DMS 273 (cell line): ENCODE measurements at regions not wholly inside any gene's neighbourhood (a gene's known extent, or its start where the extent isn't known, plus 50 kb on each side); places are given as distances from the start of the nearest gene placed in this dataset.
"Not testable (repeated sequence)": the region's sequence is repeated elsewhere in the genome, so short reads cannot be mapped to it uniquely, and the experiment has no call there.

Experiments
- DNase-seq: peaks from one replicate; lab custom pipeline; 2025; ENCODE audit not compliant: unreplicated experiment; lab: John Stamatoyannopoulos, UW

DNA sequence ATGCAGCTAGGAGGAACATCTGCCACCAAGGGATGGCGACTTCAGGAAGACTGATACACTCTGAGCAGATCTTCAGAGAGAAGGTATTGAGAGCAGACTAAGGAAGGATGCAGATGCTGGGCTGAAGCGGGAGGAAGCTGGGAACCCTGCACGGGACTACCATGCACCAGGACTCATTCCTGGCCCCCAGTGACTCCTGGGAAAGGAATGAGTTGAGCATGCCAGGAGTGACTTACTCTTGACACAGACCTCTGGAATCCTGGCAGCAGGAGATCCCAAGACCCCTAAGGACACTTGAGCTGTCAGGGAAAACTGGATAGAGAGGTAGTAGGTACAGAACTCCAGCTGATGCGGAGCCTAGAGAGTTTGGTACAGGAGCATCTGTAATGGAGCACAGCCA, 336.1 kb downstream of the RPS29 start:
- no peak for DNase-seq

DNA sequence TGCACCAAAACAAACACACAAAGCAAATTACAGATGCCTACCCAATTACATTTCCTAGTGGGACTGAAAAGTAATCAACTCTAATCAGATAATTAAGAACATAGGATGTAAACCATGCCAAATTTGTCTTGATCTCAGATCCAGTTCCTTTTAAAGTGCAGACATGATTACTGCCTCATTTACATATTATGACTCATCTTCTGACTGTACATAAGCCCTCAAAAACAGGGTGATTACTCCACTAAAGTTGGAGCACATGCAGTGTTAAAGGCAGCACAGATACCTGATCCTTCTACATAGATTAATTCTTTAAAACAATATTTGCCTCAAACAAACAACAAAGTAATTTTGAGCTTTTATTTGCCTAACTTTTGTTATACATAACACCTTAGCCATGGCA, 337.2 kb downstream of the RPS29 start:
- peak; percentile 28 for DNase-seq

DNA sequence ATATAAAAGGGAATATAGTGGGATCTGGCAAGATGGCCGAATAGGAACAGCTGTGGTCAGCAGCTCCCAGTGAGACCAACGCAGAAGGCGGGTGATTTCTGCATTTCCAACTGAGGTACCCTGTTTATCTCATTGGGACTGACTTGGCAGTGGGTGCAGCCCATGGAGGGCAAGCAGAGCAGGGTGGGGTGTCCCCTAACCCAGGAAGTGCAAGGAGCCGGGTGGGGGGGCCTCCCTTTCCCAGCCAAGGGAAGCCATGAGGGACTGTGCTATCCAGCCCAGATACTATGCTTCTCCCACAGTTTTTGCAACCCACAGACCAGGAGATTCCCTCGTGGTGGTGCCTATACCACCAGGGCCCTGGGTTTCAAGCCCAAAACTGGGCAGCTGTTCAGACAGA, 342.4 kb downstream of the RPS29 start:
- DNase-seq: not testable (repeated sequence)

DNA sequence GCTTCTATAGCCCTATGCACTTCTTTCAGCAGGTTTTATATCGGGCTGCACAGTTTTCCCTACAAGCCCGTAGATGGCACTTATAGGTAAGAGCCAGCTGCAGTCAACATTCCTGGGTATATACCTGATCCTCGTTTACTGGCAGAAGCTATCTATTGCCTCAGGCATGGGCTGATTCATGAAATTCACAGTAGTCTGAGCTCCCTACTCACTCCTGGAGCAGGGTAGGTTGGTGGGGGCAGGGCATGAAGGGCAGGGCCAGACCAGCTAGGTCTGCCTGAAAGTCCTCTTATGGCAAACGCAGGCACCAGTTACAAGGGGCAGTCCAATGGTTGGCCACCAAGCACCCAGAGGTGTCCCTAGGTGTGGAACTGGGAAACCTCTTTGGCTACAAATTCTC, 345.8 kb downstream of the RPS29 start:
- no peak for DNase-seq

DNA sequence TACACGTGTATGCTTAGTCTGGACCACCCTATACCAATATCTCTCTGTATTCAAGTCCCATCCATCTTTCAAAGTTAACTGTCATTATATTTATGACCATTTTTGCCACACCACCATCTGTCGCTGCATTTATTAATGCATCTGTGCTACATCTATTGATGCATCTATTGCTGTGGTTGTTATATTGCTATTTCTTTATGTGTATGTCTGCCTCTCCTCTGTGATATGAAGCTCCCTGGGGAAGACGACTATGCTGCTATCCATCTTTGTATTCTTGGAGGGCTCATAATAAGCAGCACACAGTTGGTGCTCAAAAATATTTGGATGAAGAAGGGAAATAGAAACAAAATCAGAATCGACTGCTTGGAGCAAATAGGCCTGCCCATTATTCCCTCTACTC, 357.6 kb downstream of the RPS29 start:
- no peak for DNase-seq

DNA sequence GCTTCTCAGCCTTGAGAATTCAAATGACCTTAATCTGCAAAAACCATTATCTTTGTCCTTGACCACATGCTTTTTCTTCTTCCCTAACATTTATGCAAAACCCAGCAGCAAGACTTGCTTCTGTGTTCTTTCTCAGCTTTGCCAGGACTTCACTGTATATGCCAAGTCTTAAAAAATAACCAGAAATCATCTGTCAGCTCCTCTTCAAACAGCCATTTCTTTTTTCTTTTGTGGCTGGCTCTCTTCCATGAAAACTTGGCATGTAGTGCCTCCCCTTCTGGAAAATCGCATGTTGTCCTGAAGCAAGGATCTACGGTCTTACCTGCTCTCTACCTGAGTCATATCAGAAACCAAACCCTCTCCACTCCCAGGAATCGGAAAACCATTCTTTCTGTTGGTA, 364.9 kb downstream of the RPS29 start:
- no peak for DNase-seq

DNA sequence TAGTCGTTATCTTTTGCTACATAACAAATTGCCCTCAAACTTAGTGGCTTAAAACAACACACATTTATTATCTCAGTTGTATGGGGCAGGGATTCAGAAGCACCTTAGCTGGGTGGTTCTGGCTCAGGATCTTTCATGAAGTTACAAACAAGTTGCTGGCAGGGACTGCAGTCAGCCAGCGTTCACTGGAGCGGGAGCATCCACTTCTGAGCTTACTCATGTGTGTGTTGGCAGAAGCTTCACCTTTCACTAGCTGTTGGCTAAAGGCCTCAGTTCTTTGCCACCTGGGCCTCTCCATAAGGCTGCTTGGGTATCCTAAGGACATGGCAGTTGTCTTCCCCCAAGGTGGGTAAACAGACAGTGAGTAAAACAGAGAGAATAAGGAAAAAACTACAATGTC, 365.7 kb downstream of the RPS29 start:
- peak; percentile 58 for DNase-seq

DNA sequence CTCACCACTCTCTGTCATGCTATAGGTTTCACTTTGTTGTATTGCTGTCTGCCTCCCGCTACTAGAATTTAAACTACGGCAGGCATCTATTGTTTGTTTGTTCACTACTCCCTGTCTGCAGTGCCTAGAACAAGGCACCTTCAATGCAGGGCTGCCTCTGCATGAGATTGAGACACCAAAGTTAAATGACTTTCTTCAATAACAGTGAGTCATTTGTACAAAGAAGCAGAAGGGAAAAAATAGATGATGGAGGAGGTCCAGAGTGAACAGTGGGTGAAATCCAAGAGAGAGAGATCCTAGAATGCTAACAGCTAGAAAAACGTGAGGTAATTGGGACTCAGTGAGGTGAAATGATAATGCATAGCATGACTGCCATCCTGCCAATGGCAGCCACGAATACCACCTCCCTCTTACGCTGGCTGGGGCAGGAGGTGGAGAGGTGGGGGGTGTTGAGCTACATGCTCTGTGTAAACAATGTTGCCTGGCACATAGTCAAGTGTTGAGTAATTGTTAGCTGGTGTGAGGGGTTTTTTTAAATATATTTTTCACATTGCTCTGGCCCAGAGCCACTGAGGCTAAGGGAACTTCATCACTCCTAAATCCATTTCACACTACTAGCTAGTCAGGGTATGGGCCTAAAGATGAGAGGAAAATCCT, 367.6 kb downstream of the RPS29 start:
- peak; percentile 38 for DNase-seq

DNA sequence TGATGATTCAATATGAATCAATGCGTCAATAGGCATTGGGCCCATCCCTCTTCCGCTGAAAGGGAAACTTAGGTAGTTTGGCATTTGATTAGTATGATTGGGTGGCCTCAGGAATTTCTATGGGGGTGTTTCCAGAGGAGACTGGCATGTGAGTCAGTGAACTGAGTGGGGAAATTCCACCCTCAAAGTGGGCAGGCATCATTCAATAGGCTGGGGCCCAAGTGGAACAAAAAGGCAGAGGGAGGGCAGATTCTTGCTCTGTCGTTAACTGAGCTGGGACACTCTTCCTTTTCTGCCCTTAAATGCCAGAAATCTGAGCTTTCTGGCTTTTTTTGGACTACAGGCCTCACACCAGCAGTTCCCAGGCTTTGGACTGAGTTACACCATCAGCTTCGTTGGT, 373.5 kb downstream of the RPS29 start:
- no peak for DNase-seq

DNA sequence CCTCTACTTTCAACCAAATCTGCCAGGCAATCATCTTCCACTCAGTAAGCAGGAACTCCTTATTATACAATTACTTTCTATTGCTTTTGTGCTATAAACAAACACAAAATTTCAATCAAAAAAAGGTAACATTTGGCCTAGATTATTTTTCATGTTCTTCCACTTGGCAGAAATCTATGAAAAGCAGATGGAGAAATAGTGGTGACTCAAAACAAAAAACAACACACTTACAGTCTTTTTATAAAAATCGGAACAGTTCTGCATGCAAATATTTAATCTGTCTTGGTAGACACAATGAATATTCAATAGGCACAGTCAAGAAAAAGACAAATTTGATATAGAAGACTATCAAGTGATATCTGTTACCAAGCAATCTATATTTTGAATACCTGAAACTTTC, 376.8 kb downstream of the RPS29 start:
- no peak for DNase-seq

DNA sequence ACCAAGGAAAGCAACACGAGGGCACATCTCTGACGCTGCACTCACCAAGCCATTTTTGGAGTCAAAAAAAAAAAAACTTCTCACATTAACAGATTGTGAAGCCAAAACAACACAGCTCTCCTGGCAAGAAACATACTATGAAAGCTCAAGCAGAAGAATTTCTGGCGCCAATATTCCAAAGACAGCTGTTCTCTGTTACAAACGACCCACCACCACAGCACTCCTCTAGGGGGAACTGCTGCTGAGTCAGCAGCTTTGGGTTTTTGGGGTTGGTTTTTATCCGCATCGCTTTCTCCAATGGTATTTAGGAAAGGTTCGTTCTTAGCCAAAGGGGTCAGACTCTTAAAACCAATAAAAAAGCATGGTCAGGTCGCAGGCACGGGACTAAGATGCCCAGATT, 379.4 kb downstream of the RPS29 start:
- peak; percentile 85 for DNase-seq

DNA sequence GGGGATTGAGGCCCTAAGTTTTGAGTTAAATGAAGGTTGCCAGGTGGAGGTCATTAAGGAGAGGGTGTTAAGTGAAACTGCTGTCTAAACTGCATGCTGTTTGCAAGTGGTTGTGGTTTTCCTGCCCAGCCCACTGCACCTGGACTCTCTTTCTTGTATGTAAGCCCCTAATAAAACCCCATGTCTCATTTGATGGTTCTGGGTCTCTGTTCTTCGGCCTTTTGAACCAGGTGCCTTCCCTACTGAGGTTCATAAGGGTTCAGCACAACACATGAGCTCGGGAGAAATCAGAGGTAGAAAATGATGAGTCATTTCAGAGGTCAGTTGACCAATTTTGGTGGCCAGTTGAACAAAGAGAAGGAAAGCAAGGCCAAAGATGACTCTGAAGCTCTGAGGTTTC, 382.5 kb downstream of the RPS29 start:
- DNase-seq: no peak

DNA sequence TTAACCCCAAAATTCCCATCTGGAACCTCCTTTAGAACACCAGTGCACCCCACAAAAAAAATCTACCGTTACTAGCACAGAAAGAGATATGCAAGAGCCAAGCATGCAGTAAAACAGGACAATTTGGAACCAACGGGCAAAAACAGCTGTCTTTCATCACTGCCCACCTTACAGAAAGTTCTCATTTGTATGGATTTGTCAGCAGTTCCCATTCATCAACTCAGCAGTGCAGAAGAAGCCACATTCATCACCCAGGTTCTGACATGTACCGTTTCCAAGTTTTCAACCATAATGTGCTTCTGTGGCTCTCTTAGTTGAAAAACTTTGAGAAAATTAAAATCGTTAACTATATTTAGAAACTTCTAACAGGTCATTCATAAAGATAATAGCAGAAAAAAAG, 387.0 kb downstream of the RPS29 start:
- DNase-seq: no peak

DNA sequence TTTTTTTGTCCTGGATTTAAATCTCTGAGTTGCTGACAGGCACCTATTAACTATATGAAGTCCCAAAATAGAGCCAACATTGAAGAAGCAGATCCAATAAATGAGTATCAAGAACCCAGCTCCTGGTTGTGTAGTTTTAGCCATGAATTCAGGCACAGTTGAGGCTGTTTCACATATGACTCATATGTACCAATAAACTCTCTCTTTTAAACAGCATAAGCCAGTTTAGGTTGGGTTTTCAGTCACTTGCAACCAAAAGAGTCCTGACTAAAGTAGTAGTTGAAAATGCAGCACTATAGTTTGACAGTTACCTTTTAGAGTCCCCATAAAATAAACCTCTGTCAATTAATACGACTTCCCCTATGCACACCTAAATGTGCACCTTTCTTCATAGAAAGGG, 389.9 kb downstream of the RPS29 start:
- DNase-seq: no peak

DNA sequence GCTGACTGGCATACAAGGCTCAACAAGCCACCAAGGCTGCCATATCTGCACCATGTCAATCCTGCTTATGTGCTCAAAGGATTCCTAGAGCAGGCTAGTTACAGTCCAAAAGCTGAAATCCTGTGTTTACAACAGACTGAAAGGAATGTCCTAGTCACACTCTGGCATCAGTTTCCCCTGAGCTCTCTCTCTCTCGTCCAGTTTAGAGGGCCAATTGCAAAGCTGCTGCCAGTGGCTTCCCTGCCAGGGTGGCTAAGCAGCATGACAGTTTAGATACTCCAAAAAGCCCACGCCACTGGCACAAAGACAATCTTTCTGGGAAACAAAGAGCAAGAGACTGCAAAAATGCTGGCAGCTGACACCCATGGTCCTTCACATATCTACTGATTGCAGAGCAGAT, 392.1 kb downstream of the RPS29 start:
- peak; percentile 11 for DNase-seq

DNA sequence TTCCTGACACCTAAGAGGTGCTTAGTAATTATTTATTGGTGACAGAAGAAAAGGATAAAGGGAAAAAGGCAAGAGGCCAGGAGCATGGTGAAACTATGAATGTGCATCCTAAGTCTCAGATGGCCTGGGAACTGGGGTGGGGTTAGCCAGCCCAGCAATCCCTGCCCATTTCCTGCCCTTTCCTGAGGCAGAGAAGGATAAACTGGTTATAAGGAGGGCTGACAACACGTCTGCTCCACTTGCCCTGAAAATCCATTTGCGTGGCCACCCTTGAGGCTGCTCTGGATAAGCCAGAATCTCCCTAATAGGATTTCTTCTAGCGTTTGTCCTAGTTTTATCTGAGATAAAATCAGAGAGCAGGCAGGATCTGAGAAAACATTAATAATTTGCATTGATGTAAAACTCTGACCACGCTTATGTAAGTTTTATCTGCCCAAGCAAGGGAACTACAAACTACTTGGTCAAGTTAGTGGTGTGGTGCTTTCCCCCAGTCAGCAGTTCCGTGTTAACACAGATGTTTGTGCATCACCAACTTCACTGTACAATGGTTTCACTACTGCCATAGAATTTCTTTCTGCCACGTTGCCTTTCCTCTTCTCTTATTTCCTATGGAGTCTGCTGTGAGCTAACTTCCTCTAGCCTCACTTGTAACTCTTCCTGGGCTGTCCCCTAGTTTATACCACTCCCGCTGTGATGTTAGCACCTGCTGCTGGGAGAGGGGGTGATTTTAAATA, 392.7 kb downstream of the RPS29 start:
- DNase-seq: no peak

DNA sequence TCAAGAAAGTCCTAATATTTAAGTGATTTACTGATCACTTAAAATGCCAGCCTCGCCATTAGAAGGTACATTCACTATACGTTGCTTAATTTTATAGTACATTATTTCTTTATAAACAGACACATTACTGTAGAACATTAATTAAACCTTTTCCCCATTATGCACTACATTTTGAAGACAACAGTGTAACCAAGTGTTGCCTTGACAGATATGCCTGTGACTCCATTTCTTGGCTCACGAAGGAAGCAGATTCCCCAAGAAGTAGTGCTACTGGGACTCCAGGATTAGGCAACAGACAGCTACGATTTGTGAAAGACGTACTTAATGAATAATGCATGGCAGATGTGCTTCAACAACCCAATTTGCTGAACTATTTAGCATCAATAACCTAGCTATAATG, 394.8 kb downstream of the RPS29 start:
- no peak for DNase-seq

DNA sequence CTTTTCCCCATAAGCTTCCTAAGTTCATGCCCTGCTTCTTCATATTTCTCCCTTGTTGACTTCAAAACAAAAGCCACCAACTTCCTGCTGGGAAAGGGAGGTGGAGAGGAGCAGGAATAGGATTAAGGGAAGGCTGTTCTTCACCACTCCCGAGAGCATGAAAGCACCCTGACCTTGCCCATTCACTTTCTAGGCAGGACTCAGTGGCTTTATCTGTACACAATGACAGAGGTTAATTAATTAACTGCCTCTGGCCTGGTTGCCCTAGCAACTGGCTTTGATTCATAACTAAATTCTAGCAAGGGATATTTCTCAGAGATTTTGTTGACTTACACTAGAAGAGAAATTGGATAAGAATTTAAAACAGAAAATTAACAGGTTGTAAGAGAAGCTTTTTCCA, 396.8 kb downstream of the RPS29 start:
- DNase-seq: no peak

DNA sequence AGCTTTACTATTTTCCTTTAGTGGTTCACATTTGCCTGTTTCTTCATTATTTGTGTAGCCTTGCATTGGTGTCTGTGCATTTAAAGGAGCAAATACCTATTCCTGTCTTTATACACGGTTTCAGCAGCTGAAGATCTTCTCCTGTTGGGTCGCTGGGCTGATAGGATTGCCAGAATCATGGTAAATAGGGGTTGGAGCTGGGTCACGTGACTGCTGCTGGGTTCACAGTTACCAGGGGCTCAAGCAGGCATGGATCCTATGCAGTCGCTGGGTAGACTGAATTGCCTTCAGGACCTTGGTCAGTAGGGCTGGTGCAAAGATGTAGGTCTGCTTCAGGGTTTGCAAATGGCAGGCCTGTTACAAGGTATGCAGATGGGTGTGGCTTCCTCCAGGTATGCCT, 398.4 kb downstream of the RPS29 start:
- DNase-seq: no peak

DNA sequence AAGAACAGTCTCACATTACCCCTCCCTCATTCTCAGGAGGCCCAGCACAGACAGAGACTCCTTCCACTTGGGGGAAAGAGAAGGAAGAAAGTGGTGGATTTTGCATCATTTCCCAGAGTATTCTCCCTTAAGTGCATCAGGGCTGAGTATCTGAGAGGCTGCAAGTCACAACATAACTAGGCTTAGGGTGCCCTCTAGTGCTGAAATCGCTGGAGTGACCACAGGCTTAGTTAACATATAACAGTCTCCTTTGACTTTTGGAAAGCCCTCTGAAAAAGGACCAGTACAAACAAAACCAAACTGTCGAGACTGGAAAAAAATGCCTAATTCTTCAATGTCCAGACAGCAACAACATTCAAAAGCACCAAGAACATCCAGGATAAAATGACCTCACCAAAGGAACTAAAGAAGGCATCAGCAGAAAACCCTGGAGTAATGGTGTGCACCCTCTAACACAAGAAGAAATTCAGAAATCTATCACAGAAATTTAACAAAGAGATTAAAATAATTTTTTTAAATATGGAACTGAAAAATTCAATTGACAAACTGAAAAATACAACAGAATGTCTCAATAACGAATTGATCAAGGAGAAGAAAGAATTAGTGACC, 412.3 kb downstream of the RPS29 start:
- peak; percentile 85 for DNase-seq

DNA sequence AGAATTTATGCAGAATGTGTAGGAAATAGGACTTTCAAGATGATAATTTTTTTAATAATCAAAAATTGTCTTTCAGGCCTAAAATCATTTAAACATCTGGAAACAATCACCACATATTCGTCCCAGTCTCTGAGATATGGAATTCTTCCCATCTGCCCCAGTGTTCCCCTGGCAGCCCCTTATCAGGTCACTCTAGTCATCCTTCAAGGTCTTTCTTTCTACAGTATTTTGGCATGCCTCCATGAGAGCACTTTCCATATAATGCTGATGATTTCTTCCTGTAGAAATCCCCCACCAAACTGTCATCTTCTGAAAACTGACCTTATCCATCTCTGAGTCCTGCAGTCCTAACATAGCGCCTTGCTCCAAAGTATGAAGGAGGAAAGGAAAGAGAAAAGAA, 422.1 kb downstream of the RPS29 start:
- DNase-seq: no peak

DNA sequence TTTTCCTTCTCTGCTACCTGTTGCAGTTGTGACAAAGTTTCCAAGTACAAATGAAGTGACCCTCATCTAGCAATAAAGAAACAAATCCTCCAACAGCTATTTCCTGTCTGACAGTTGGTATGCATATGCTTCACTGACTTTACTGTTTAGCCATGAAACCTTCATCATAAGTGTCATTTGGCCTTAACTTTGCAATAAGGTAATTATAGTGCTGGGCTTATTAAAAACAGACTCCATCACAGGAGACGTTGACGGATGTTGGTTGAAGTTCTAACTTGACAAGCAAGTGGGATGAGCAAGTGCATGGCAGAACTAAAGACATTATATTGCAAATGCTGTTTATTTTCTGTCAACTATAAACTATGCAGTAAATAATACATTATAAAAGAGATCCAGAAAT, 425.2 kb downstream of the RPS29 start:
- DNase-seq: no peak

DNA sequence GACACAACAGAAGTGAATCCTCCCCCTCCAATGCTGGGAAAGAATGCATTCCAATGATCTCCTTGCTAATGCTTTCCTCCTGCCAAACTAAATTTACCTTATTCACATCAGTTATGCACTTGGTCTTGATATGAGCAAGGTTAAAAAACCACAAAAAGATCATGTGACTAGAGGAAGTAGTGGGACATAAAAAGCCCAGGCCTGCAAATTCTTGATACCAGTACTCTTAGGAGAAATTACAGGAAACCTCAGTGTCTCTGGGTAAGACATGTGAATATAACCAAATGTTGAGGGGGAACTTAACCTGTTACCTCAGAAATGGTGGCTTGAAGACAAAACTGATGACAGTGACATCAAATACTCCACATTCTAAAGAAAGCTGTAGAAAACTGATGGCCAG, 427.1 kb downstream of the RPS29 start:
- DNase-seq: no peak
